A673 (cell line): ENCODE measurements at regions not wholly inside any gene's neighbourhood (a gene's known extent, or its start where the extent isn't known, plus 50 kb on each side); places are given as distances from the start of the nearest gene placed in this dataset.

ENCODE experiments used
- BruUV-seq: library from RNA; stranded (reverse); fragments of 400-500 nt; replicated peaks from 2 replicates; lab custom pipeline; 2021; lab: Mats Ljungman, UMichigan
- CTCF ChIA-PET: fragments of 300-600 bp; sonication (Branson Sonifier 250); formaldehyde crosslinking; loops from one replicate; lab custom pipeline; 2022; ENCODE audit warnings: antibody characterized with exemption; lab: Charles Lee
- POLR2A ChIA-PET: fragments of 300-600 bp; sonication (Branson Sonifier 250); formaldehyde crosslinking; loops from one replicate; lab custom pipeline; 2022; ENCODE audit warnings: antibody characterized with exemption; ENCODE audit not compliant: low non-redundant PET; lab: Charles Lee
- DNase-seq: peaks from one replicate; pipeline ENCODE4 v3.0.0-alpha.2; 2015; ENCODE audit warnings: low spot score
- H3K27ac ChIP-seq: fragments of 200-600 bp; sonication (generic); 2 replicates; pipeline ENCODE4 v1.5.1; 2016; ENCODE audit warnings: mixed run types, low read depth, mild to moderate bottlenecking, mixed read lengths, antibody characterized with exemption, low read length; ENCODE audit not compliant: poor library complexity, severe bottlenecking
- H3K27me3 ChIP-seq: fragments of 200-600 bp; sonication (generic); replicated peaks from 2 replicates; pipeline ENCODE4 v1.6.1; 2017; ENCODE audit warnings: mixed run types, low read depth, mild to moderate bottlenecking, mixed read lengths, antibody characterized with exemption, low read length; ENCODE audit not compliant: insufficient read depth, poor library complexity
- H3K36me3 ChIP-seq: fragments of 200-600 bp; sonication (generic); 2 replicates; pipeline ENCODE4 v1.6.1; 2016; ENCODE audit warnings: mixed run types, mild to moderate bottlenecking, mixed read lengths, antibody characterized with exemption, low read length; ENCODE audit not compliant: insufficient read depth, poor library complexity, severe bottlenecking
- H3K4me1 ChIP-seq: fragments of 200-600 bp; sonication (generic); 2 replicates; pipeline ENCODE4 v1.6.1; 2017; ENCODE audit warnings: mixed run types, mild to moderate bottlenecking, mixed read lengths, antibody characterized with exemption, low read length; ENCODE audit not compliant: insufficient read depth, poor library complexity, severe bottlenecking
- H3K4me3 ChIP-seq: fragments of 200-600 bp; sonication (generic); 2 replicates; pipeline ENCODE4 v1.5.1; 2016; ENCODE audit warnings: low read depth, mixed run types, mild to moderate bottlenecking, mixed read lengths, low read length; ENCODE audit not compliant: poor library complexity, severe bottlenecking
- H3K9me3 ChIP-seq: fragments of 200-600 bp; sonication (generic); 2 replicates; pipeline ENCODE4 v1.6.1; 2016; ENCODE audit warnings: mixed run types, low read depth, mild to moderate bottlenecking, mixed read lengths, antibody characterized with exemption, low read length; ENCODE audit not compliant: poor library complexity, severe bottlenecking
- CTCF ChIP-seq: fragments of 300-800, 200-600 bp; sonication (generic); conservative IDR thresholded peaks from 2 replicates; pipeline ENCODE4 v1.5.1; 2017; ENCODE audit warnings: low read depth, mild to moderate bottlenecking, antibody characterized with exemption, low read length, moderate library complexity, mixed read lengths
- EZH2 ChIP-seq: fragments of 200-600 bp; sonication (generic); IDR thresholded peaks from 2 replicates; pipeline ENCODE4 v1.6.1; 2017; ENCODE audit warnings: borderline replicate concordance, low read depth, mild to moderate bottlenecking, mixed read lengths, antibody characterized with exemption, low read length; ENCODE audit not compliant: poor library complexity, severe bottlenecking
- intact Hi-C: fragments of 100-400 bp; cut with micrococcal nuclease; formaldehyde crosslinking; loops from one replicate; pipeline ENCODE4 v1.10.0; 2022; ENCODE audit not compliant: unreplicated experiment

- H3K27me3 ChIP-seq = no peaks in the 10 kb centered on the region
- no TSS peak for BruUV-seq
- DNase-seq = no peak
- no peaks in the 10 kb centered on the region for H3K36me3 ChIP-seq
- no peaks in the 10 kb centered on the region for H3K4me1 ChIP-seq
- H3K9me3 ChIP-seq = no peaks in the 10 kb centered on the region
- H3K27ac ChIP-seq = no peak overlapping the region
- TF ChIP-seq CTCF = no peak
- no peak for TF ChIP-seq EZH2
- intact Hi-C loops = no loop called here
- CTCF ChIA-PET = no interaction called here
- H3K4me3 ChIP-seq = no peak overlapping the region
- POLR2A ChIA-PET = no interaction called here
Observed at GRCh38 chr5:167361795-167362194, 929.6 kb upstream of the WWC1 start.

GRCh38 chr5:167363065-167363464 lies 928.4 kb upstream of the WWC1 start:
- ChIA-PET CTCF (no interaction called here), POLR2A (no interaction called here)
- DNase-seq = no peak
- no peaks in the 10 kb centered on the region for H3K4me1 ChIP-seq
- no peak overlapping the region for H3K27ac ChIP-seq
- H3K9me3 ChIP-seq = no peaks in the 10 kb centered on the region
- H3K4me3 ChIP-seq = no peak overlapping the region
- no peak for TF ChIP-seq EZH2
- TF ChIP-seq CTCF = no peak
- intact Hi-C loops = no loop called here
- no TSS peak for BruUV-seq
- no peaks in the 10 kb centered on the region for H3K27me3 ChIP-seq
- no peaks in the 10 kb centered on the region for H3K36me3 ChIP-seq

GRCh38 chr5:167375125-167375524 lies 916.3 kb upstream of the WWC1 start:
- no peak for DNase-seq
- Histone ChIP-seq H3K27me3 (no peaks in the 10 kb centered on the region), H3K4me3 (no peak overlapping the region), H3K36me3 (no peaks in the 10 kb centered on the region), H3K9me3 (no peaks in the 10 kb centered on the region), H3K27ac (no peak overlapping the region), H3K4me1 (no peaks in the 10 kb centered on the region)
- CTCF ChIA-PET = no interaction called here
- no TSS peak for BruUV-seq
- POLR2A ChIA-PET = no interaction called here
- no peak for TF ChIP-seq EZH2
- no peak for TF ChIP-seq CTCF
- intact Hi-C loops = no loop called here
